GM19463 (cell line): ENCODE measurements at regions not wholly inside any gene's neighbourhood (a gene's known extent, or its start where the extent isn't known, plus 50 kb on each side); places are given as distances from the start of the nearest gene placed in this dataset.
"Not testable (repeated sequence)": the region's sequence is repeated elsewhere in the genome, so short reads cannot be mapped to it uniquely, and the experiment has no call there.

ENCODE experiments used
- ATAC-seq: cut with Tn5 transposase; IDR thresholded peaks from one replicate; pipeline ENCODE4 v1.9.1; 2021; ENCODE audit warnings: mild to moderate bottlenecking, moderate library complexity; ENCODE audit not compliant: unreplicated experiment

DNA sequence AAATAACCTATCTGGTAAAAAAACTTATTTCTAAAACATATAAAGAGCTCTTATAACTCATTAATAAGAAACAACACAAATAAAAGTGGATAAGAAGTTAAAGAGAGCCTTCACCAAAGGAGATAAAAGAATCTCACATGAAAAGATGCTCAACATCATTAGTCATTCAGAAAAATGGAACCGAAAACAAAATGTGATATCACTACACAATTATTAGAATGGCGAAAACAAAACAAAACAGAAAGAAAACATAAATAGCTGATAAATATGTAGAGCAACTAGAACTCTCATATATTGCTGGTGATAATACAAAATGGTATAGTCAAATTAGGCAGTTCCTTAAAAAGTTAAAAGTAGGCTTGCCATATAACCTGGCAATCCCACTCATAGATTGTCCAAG is 1109.3 kb downstream of the PLA2G4A start:
- no peak for ATAC-seq

DNA sequence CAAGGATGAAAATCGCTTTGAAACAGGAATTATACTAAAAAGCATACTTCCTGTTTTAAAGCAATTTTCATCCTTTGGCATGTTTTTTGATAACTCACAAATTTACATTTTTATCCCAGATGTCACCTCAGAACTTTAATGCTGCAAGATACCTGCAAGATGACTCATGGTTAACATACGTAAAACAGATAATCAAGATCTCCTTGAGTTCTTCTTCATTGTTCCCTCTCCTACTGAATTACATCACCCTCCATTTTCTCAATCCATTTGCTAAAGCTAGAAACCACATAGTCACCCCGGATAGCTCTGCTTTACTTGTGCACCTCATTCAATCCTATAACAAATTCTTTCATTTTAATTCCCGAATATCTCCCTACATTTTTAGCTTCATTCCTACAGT is 1114.2 kb downstream of the PLA2G4A start:
- no peak for ATAC-seq

DNA sequence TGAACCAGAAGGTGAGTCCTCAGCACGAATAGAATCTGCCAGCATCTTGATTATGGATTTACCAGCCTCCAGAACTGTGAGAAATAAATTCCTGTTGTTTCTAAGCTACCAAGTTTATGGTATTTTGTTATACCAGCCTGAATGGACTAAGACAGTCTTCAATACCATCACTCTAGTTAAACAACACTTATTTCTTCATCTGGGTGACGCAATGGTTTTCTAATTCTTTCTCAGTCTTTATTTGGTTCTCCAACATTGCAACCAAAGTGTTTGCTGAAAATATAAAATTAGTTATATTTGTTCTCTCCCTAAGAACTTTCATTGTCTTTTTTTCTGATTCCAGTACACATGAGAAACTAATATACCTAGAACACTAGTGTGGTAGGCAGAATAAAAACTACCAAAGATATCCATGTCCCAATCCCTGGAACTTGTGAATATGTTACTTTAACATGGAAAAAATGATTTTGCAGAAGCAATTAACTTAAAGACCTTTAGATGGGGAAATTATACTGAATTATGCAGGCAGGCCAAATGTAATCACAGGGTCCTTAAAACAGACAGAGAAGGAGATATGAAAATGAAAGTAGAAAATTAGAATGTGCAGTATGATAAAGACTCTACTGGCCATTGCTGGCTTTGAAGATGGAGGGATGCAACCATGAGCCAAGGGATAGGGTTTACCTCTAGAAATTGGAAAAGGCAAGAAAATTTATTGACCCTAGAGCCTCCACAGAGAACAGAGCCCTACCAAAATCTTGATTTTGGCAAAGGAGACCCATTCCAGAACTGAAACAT is 1115.1 kb downstream of the PLA2G4A start:
- no peak for ATAC-seq

DNA sequence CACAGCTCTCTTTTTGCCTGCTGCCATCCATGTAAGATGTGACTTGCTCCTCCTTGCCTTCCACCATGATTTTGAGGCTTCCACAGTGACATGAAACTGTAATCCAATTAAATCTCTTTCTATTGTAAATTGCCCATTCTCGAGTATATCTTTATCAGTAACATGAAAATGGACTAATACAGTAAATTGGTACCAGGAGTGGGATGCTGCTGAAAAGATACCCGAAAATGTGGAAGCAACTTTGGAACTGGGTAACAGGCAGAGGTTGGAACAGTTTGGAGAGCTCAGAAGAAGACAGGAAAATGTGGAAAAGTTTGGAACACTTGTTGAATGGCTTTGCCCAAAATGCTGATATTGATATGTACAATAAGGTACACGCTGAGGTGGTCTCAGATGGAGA is 1117.9 kb downstream of the PLA2G4A start:
- not testable (repeated sequence) for ATAC-seq

DNA sequence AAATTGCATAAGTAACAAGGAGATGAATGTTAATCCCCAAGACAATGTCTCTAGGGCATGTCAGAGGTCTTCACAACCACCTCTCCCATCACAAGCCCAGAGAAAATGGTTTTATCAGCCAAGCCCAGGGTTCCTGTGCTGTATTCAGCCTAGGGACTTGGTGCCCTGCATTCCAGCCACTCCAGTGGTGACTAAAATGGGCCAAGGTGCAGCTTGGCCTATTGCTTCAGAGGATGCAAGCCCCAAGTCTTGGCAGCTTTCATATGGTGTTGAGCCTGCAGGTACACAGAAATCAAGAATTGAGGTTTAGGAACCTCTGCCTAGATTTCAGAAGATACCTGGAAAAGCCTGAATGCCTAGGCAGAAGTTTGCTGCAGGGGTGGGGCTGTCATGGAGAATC is 1118.6 kb downstream of the PLA2G4A start:
- ATAC-seq, result no peak

DNA sequence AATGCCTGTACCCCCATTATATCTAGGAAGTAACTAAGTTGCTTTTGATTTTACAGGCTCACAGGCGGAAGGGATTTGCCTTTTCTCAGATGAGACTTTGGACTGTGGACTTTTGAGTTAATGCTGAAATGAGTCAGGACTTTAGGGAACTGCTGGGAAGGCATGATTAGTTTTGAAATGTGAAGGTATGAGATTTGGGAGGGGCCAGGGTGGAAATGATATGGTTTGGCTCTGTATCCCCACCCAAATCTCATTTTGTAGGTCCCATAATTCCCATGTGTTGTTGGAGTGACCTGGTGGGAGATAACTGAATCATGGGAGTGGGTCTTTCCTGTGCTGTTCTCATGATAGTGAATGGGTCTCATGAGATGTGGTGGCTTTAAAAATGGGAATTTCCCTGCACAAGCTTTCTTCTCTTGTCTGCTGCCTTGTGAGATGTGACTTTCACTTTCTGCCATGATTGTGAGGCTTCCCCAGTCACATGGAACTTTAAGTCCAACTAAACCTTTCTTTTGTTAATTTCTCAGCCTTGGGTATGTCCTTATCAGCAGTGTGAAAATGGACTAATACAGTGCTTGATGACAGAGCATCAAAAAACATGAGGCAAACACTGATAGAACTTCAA is 1119.5 kb downstream of the PLA2G4A start:
- ATAC-seq, result no peak

DNA sequence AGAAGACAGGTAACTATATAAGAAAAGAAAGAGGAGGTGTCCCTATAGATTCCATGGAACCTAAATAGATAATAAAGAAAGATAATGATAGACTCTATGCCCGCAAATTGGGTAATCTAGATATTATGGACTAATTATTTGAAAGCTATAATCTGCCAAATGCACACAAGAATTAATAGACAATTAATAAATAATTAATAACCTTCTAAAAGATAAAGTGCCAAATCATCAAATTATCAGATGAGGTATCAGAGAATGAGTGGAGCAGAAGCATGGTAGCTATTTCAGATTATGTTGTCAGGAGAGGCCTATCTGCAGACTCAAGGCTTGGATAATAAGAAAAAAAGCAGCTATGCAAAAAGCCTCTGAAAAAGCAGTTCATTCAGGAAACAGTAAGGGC is 1120.8 kb downstream of the PLA2G4A start:
- ATAC-seq, result no peak

DNA sequence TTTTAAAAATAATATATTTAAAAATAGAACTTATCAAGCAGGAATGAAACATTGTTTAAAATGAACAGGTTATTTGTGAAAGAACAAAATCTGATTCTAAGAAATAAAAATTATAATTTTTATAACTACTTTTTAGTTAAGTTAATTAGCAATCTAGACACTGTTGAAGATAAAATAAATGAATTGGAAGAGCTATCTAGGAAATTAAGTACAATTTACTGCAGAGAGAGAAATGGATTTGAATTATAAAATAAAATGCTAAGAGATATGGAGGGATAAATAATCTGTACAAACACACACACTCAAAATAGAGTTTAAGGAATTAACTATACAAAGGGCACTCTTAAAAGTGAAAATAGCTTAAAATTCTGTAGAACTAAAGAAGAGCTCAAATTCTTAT is 1123.1 kb downstream of the PLA2G4A start:
- no peak for ATAC-seq

DNA sequence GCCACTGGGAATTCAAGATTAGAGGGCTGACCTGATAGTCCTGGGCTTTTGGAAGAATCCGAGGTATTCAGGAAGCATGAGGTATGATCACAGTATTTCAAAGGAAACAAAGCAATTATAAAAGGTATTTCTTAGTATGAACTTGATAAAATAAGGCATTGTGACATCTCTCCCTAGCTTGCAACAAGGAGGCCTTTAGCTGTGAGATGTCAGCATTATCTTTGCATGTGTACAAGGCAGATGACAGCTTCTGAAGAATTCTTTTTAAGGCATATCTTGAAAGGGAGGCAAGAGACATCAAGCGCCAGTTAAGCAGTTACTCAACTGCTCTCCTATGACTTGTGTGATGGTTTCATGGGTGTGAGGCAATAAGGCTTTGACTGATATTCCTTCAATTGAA is 1123.7 kb downstream of the PLA2G4A start:
- ATAC-seq, result no peak

DNA sequence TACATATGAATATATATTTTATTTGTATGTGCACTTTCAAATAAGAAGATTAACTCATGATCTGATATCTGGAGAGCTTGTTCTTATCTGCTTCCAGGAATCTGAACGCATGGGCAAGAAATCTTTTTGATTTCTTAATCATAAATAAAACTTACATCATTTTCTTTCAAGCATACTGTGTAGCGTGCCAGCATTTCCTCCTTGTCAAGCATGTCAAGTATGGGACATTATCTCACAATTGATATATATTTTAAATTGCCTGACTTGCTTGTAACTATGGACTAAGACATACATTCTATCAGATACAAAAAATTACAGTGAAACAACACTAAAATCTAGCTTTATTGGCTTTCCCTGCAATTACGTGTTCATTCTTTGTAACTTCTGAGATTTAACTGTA is 1128.2 kb downstream of the PLA2G4A start:
- no peak for ATAC-seq

DNA sequence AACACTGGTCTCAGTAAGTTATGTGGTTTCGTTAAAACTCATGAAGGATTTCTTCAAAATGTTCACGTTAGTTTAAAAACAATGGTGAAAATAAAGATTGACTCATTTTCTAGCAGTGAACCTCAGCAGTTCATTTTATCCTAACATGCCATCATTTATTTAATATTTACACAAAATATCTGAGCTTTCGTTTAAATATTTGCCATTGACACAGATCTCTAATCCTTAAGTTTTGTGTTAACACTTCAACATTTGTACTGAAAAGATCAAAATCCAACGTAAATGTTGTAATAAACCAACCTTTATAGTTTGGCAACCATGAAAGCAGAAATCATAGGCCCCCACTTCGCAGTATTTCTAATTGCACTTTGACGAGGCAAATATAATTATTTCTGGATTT is 1129.5 kb downstream of the PLA2G4A start:
- no peak for ATAC-seq

DNA sequence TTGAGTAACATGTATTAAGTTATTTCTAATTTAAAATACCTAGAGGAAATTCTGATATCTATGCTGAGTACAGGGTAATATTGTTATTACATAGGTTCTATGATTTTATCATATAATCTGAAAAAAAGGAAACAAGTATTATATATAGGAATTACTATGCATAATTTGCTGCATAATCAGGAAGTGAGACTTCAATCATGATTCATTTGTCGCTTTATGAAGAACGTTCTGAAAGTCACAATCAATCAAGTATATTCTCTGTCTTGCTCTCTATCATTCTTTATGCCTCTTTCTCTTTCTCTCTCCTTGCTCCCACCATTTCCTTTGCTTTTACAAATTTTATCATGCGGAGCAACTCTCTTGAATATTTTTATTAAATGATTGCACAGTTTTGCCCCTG is 1130.3 kb downstream of the PLA2G4A start:
- peak; percentile 39 for ATAC-seq

DNA sequence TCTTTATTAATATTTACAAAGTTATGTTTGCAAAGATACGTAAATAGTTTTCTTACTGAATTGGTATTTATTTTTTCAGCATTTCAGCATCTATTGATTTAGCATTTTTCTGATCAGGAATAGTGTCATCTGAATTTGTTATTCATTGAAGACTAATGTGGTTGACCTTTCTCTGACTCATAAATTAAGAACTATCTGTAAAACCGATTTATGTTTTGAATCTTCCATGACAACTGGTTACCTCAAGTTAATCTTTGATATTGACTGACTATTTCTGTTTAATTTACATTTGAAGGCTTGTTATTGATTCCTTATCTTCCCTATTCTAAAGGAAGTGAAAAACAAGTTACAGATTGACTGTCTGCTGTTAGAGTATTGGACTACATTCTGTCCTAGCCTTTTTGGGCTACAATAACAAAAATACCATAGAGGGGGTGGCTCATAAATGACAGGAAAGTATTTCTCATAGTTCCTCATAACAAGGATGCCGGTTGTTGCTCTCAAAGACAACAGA is 1131.4 kb downstream of the PLA2G4A start:
- no peak for ATAC-seq

DNA sequence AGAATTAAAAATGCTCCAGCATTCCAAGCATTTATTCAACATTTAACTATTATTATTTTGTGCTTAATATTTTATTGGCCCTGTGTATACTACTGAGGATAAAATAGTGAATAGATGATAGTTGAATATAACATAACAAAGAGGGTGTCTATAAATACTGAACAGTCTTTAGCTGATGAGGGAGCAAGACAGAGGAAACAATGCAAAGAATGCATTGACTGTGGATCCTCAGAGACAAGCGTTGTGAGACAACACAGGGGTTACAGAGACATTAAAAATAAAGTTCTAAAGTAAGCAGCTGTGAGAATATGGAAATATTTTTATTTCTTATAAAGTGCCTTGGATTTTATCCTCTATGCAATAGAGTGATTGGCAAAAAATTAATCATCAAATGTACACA is 1133.1 kb downstream of the PLA2G4A start:
- ATAC-seq, result no peak

DNA sequence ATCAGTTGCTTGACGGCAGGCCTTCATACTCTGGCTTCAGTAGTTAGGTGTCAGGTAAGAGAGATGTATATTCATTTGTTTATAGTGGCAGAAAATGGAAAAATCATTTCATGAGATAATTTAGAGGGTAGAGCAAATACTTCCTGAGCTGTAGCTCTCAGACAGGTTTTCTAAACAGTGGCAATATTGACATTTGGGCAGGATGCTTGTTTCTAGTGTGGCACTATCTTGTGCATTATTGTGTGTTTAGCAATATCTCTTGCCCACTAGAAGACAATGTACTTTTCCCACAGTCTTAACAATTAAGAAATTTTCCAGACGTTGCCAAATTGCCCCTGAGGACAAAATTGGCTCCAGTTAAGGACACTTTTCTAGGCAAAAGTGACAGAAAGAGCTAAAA is 1143.1 kb downstream of the PLA2G4A start:
- no peak for ATAC-seq

DNA sequence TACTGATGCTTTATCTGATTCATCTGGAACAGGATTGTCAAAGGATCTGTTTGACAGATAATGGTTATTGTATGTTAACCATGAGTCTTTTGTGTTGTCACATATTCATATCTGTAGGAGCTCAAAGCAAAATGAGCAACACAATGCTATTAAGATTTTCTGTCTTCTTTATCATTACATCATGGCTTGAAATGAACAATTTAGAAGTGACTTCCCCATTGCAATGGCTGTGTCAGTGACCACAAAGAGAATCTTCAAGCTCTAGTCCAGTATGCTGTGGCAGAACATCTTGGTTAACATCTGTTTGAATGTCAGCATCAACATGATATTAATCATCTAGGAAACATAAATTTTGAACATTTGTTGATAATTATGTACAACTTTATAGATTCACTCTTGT is 1148.5 kb downstream of the PLA2G4A start:
- no peak for ATAC-seq

DNA sequence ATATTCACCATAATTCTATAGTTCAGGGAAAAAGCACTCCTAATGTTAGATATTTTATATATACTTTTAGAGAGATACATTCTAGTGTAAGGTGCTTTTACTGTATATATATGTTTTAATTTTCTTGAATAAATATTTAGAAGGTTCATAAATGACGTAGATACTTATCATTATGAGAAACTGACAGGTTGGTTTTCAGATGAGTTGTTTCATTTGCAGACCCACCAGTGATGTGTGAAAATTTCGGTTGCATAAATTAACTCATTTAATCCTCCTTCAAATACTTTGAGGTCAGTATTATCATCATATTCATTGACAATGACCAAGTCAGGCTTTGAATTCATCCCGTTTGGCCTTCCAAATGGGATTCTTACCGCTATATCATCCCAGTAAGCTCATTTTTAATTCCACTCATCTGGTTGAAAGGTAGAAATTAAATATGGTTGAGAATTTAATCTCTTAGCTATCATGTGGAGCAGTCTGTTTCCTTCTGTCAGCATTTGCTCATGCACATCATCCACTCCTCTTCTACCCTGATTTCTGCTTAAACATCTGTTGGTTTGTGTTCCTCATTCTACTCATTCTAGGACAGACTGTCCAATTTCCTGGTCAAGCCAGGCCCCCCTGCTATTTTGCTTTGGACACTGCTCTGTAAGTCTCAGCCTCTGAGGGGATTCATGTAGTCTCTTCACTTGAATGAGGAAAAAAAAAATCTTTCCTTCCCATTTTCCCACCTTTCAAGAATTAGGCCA is 1156.6 kb downstream of the PLA2G4A start:
- ATAC-seq, result no peak

DNA sequence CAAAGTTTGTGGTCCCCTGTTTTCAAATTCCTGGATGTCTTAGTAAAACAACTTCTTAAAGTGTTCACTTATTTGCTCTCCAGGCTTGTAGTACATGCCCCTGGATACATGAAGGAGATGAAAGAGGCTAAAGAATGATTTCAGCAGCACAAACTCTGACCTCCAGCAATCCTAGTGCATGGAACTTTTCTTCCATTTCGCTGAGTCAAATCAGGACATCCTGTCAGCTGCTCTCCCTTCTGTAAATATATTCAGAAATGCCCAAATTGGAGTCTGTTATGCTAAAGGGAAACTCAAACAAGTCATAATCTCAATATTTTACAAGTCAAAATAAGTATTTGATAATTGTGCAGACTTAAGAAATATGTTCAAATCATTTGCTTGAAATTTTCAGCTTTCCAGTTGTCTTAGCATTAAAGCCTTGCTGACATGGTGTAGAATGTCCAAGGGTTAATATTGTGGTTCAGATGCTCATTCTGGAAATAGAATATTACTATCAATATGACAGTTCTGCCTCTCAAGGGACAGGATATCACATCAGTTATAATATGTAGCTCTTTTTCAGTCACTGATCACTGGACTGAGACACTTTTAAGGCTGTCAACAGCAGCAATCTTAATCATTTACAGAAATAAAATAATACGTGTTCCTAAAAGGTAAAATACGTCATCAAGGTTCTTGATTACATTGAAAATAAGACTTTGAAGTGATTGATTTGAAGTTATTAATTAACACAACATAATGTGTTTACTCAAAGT is 1157.3 kb downstream of the PLA2G4A start:
- peak; percentile 67 for ATAC-seq

DNA sequence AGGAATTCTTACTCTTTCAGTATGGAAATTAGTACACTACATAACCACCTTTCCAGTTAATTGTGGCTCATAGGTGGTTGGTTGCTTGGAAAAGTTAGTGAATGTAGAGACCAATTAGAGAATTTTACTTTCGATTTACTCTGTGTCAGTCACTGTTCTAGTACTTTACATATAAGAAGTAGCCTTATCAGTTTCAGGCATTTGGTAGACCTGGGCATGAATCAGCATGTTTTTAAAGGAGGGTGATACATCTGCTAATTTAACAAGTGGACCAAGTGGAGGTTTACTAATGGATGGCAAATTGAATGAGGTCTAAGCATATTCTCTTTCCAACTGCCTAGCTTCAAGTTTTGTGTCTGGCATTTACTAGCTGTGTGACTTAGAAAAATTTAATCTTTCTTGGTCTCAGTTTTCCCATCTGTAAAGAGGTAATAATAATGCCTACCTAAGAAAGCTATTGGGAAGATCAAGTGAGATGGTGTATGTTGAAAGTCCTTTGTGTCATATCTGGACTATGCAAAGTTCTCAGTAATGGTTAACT is 1158.6 kb downstream of the PLA2G4A start:
- ATAC-seq, result no peak

DNA sequence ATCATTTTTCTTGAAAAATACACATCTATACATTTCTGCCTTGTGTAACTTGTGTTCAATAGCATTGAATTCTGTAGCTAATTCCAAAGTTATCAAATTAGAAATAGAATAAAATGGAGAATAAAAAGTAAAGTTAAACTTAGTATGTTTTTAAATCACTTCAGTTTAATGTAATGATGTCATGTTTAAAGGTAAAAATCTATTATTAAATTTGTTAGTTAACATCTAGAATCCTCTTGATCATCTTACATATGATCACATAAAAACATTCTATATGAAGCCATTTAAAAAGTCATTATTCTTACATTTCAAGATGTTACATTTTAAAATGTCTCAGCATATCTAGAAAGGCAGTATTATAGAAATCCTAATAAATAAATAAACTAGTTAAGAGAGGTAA is 1163.2 kb downstream of the PLA2G4A start:
- no peak for ATAC-seq

DNA sequence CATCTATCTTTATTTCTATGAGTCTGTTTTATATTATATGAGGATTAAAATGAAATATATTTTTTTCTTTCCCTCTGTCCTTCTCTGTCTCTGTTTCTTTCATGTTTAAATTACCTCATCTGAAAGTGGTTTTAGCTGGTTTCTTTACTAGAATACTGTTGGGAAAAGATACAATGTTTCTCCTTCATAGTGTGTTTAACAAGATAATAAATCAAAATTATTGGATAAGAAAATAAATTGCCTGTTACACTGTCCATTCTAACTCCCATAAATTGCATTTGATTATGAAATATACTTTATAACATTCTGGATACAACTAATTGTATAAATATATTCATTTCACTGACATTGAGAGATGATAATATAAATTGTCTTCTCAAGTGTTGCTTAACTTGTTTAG is 1168.0 kb downstream of the PLA2G4A start:
- ATAC-seq, result no peak
